Effector memory CD4-positive, alpha-beta T cell (primary cell): ENCODE measurements at regions not wholly inside any gene's neighbourhood (a gene's known extent, or its start where the extent isn't known, plus 50 kb on each side); places are given as distances from the start of the nearest gene placed in this dataset.

ENCODE experiments used
- DNase-seq, 3 donors: peaks; one replicate each; pipeline ENCODE4 v3.0.0-alpha.2; 2020
- H3K27ac ChIP-seq: 2 replicates; pipeline ENCODE4 v1.7.0; 2013; ENCODE audit warnings: mild to moderate bottlenecking, low read length, moderate library complexity; ENCODE audit not compliant: insufficient read depth, poor library complexity, severe bottlenecking
- H3K27me3 ChIP-seq: replicated peaks from 2 replicates; pipeline ENCODE4 v1.7.0; 2013; ENCODE audit warnings: mild to moderate bottlenecking, low read length; ENCODE audit not compliant: insufficient read depth, control insufficient read depth, poor library complexity, severe bottlenecking
- H3K36me3 ChIP-seq: 2 replicates; pipeline ENCODE4 v1.7.0; 2013; ENCODE audit warnings: mild to moderate bottlenecking, low read length, moderate library complexity; ENCODE audit not compliant: control insufficient read depth, insufficient read depth
- H3K4me1 ChIP-seq: 2 replicates; pipeline ENCODE4 v1.7.0; 2013; ENCODE audit warnings: low read length, mild to moderate bottlenecking; ENCODE audit not compliant: control insufficient read depth, insufficient read depth, poor library complexity, severe bottlenecking
- H3K4me3 ChIP-seq: 2 replicates; pipeline ENCODE4 v1.7.0; 2013; ENCODE audit warnings: low read length, low read depth, mild to moderate bottlenecking; ENCODE audit not compliant: insufficient read depth, poor library complexity, severe bottlenecking
- H3K9me3 ChIP-seq: 2 replicates; pipeline ENCODE4 v1.7.0; 2013; ENCODE audit warnings: mild to moderate bottlenecking, low read length, moderate library complexity; ENCODE audit not compliant: control insufficient read depth

DNA sequence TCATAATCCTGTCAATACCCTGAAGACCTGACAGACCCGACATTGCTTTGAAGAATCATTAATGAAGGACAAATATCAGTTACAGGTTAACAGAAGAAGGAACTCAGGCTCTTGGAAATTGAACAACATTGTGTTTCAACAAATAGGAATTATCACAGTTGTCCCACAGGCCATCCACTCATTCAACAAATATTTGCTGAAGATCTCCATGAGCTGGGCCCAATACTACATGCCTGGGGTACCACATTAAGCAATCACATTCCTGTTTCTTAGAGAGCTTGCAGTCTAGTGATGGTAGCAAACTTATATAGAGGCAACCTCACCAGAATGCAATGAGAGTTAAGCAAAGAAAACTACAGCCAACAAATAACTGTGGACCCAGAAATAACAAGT lies 671.6 kb upstream of the ACVR2A start:
- H3K4me1 ChIP-seq, result no peaks in the 10 kb centered on the region
- H3K4me3 ChIP-seq, result no peak overlapping the region
- H3K9me3 ChIP-seq, result no peaks in the 10 kb centered on the region

DNA sequence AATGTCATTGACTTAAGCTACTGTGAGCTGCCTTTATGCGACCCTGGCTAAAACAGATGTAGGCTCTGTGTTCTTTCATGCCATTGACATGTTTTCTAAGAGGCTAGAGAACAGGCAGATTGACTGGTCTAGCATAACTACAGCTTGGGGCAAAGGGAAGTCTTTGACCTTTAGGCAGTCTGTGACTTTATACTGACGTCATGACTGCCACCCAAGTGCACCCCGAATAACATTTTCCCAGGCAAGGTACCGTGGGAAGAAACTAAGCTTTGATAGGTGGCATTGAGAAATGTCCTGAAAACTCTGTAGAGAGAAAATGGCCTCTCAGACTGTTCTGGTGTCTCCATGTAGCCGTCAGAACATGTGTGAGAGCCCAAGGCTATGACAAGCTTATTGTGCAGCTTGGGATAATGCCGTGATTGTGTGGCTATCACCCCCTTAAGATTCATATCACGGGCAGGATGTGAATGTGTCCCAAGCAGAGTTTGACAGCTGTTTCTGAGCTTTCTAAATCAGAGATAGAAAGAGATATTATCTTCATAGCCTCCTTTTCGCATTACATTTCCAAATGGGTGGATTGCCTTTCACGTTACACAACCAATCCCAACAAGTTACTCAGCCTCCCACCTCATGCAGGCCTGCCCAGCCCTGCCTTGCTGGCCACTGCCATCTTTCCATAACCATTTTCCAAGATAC lies 672.2 kb upstream of the ACVR2A start:
- Histone ChIP-seq H3K9me3 (no peaks in the 10 kb centered on the region), H3K4me3 (no peak overlapping the region), H3K36me3 (no peaks in the 10 kb centered on the region), H3K4me1 (no peaks in the 10 kb centered on the region), H3K27ac (no peak overlapping the region), H3K27me3 (no peaks in the 10 kb centered on the region)
- DNase-seq, result no peak

More for the DNA sequence above, 671.6 kb upstream of the ACVR2A start:
- H3K27ac ChIP-seq, result no peak overlapping the region
- H3K36me3 ChIP-seq, result no peaks in the 10 kb centered on the region
- H3K27me3 ChIP-seq, result no peaks in the 10 kb centered on the region
- no peak for DNase-seq

GRCh38 chr2:147171941-147172340 lies 672.9 kb upstream of the ACVR2A start:
- Histone ChIP-seq H3K4me1 (no peaks in the 10 kb centered on the region), H3K9me3 (no peaks in the 10 kb centered on the region), H3K36me3 (no peaks in the 10 kb centered on the region), H3K4me3 (no peak overlapping the region), H3K27me3 (no peaks in the 10 kb centered on the region), H3K27ac (no peak overlapping the region)
- DNase-seq, result no peak

GRCh38 chr2:147170932-147171331 lies 673.9 kb upstream of the ACVR2A start:
- Histone ChIP-seq H3K27ac (no peak overlapping the region), H3K36me3 (no peaks in the 10 kb centered on the region), H3K4me3 (no peak overlapping the region)

DNA sequence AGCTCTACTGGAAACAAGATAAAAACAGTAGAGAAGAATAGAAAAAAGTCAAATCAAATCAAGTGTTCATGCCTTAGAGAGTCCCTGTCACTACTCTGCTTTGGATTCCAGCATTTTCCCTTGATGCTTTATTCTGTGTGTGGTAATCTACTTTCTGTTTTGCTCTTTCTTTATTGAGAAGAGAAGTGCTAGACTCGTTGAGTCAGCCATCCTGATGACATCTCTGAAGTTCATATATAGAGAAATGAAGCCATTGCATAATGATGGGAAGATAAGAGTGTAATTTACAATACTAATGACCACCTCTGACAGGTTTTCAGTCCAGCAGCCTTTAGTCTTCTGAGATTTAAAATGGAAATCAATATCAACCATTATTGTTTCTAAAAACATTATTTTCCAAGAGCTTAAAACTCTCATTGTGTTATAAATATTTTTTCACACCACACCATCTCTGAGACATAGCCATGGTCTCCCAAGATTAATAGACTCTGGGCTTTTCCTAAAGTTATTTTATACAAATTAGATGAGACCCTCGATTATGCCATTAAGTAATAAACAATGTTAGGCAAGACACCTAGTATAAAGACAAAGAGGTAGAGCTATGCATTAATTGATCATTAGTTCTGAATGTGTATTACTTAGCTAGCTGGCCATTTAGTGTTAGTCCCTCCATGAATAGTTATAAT lies 679.0 kb upstream of the ACVR2A start:
- Histone ChIP-seq H3K27me3 (no peaks in the 10 kb centered on the region), H3K27ac (no peak overlapping the region), H3K4me3 (no peak overlapping the region), H3K4me1 (no peaks in the 10 kb centered on the region), H3K36me3 (no peaks in the 10 kb centered on the region), H3K9me3 (no peaks in the 10 kb centered on the region)
- no peak for DNase-seq

More at GRCh38 chr2:147170932-147171331, 673.9 kb upstream of the ACVR2A start:
- Histone ChIP-seq H3K27me3 (no peaks in the 10 kb centered on the region), H3K9me3 (no peaks in the 10 kb centered on the region), H3K4me1 (no peaks in the 10 kb centered on the region)
- no peak for DNase-seq

DNA sequence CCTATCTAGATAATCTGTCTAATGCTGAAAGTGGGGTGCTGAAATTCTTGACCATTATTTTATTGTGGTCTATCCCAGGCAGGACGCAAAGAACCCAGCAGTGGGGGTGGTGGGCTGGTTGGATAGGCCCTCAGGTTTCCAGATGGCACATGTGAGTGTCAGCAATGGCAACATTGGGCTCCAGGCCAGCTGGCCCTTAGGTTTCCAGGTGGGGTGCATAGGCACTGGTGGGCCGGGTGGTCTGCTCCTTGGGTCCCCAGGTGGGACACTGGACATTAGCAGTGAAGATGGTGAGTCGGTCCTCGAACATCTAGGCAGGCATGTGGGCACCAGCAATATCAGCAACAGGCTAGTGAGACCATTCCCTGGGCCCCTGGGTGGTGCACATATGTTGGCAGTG lies 680.3 kb upstream of the ACVR2A start:
- no peaks in the 10 kb centered on the region for H3K36me3 ChIP-seq
- no peak overlapping the region for H3K4me3 ChIP-seq
- H3K9me3 ChIP-seq, result no peaks in the 10 kb centered on the region
- DNase-seq, result no peak
- no peaks in the 10 kb centered on the region for H3K4me1 ChIP-seq
- H3K27ac ChIP-seq, result no peak overlapping the region
- H3K27me3 ChIP-seq, result no peaks in the 10 kb centered on the region

GRCh38 chr2:147161746-147162145 lies 683.1 kb upstream of the ACVR2A start:
- H3K27me3 ChIP-seq, result no peaks in the 10 kb centered on the region
- no peak for DNase-seq
- no peaks in the 10 kb centered on the region for H3K36me3 ChIP-seq
- no peaks in the 10 kb centered on the region for H3K9me3 ChIP-seq
- no peaks in the 10 kb centered on the region for H3K4me1 ChIP-seq
- no peak overlapping the region for H3K4me3 ChIP-seq
- no peak overlapping the region for H3K27ac ChIP-seq

DNA sequence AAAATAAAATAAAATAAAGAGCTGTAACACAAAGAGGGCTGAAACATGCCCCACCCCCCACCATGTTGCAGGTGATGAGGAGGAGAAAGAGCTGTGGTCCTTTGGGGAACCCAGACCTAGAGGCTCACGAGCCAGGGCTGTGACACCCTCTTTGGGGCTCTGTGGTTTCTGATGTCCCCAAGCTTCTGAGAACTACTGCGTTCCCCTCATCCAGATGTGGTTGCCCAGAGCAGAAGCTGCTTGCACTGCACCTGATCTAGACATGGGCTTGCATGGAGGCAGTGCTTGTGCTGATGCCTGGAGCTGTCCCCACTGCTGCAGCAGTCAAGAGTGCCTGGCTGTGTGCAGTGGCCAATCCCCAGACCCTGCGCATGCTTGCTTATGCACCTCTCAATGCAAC lies 687.9 kb upstream of the ACVR2A start:
- Histone ChIP-seq H3K27me3 (no peaks in the 10 kb centered on the region), H3K4me3 (no peak overlapping the region), H3K36me3 (no peaks in the 10 kb centered on the region), H3K9me3 (no peaks in the 10 kb centered on the region), H3K4me1 (no peaks in the 10 kb centered on the region), H3K27ac (no peak overlapping the region)
- no peak for DNase-seq

DNA sequence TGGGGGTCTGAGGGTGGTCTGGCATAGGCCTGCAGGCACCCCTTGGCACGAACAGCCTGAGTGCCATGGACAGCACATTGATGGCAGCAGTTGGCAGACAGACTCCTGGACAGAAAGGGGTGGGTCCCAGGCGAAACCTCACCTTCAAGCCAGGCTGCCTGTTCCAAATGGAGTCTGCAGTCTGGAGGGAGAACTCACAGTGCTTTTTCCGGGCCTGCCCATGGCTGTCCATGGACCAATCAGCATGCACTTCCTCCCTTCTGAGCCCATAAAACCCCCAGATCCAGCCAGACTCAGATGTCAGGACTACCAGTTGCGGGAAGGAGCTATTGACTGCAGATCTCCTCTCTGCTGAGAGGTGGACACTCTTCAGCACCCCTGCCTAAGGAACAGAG lies 694.6 kb upstream of the ACVR2A start:
- Histone ChIP-seq H3K36me3 (no peaks in the 10 kb centered on the region), H3K9me3 (no peaks in the 10 kb centered on the region), H3K4me1 (no peaks in the 10 kb centered on the region), H3K27ac (no peak overlapping the region), H3K4me3 (no peak overlapping the region), H3K27me3 (no peaks in the 10 kb centered on the region)
- no peak for DNase-seq

GRCh38 chr2:147149575-147150240 lies 695.1 kb upstream of the ACVR2A start:
- DNase-seq, result no peak
- no peaks in the 10 kb centered on the region for H3K27me3 ChIP-seq
- no peaks in the 10 kb centered on the region for H3K4me1 ChIP-seq
- no peaks in the 10 kb centered on the region for H3K36me3 ChIP-seq
- no peak overlapping the region for H3K4me3 ChIP-seq
- no peaks in the 10 kb centered on the region for H3K9me3 ChIP-seq
- no peak overlapping the region for H3K27ac ChIP-seq
